AG04450 (cell line): ENCODE measurements at regions not wholly inside any gene's neighbourhood (a gene's known extent, or its start where the extent isn't known, plus 50 kb on each side); places are given as distances from the start of the nearest gene placed in this dataset.

Experiments used
- CTCF ChIA-PET: fragments of 300-600, 350-600 bp; formaldehyde crosslinking; extraction: SDS; loops from one replicate; lab custom pipeline; 2022; ENCODE audit warnings: antibody characterized with exemption, inconsistent platforms; lab: Charles Lee
- POLR2A ChIA-PET: fragments of 350-600 bp; formaldehyde crosslinking; extraction: SDS; loops from one replicate; lab custom pipeline; 2021; ENCODE audit warnings: antibody characterized with exemption, inconsistent platforms; lab: Yijun Ruan, JAX
- DNase-seq: peaks from one replicate; pipeline ENCODE4 v3.0.0-alpha.2; 2011; ENCODE audit warnings: low read depth, low spot score
- H3K27ac ChIP-seq: one replicate; pipeline ENCODE4 v1.5.1; 2012; ENCODE audit warnings: low read depth, low read length, control low read depth
- H3K27me3 ChIP-seq: one replicate; pipeline ENCODE4 v1.6.0; 2012; ENCODE audit warnings: low read length; ENCODE audit not compliant: control insufficient read depth, insufficient read depth
- H3K4me3 ChIP-seq: 2 replicates; pipeline ENCODE4 v1.5.1; 2011; ENCODE audit warnings: mild to moderate bottlenecking, low read depth, low read length, control low read depth
- H3K9me3 ChIP-seq: 2 replicates; pipeline ENCODE4 v1.5.1; 2012; ENCODE audit warnings: low read length; ENCODE audit not compliant: control insufficient read depth, insufficient read depth
- TF ChIP-seq, protein P1 (sequence below): IDR thresholded peaks from 2 replicates; pipeline ENCODE4 v1.5.1; 2011; ENCODE audit warnings: low read depth, low read length, control low read depth, inconsistent platforms

GRCh38 chr6:88535306-88535705, 369.2 kb upstream of the CNR1 start:
- POLR2A ChIA-PET: no interaction called here
- no peaks in the 10 kb centered on the region for H3K9me3 ChIP-seq

GRCh38 chr6:88532241-88532860, 366.2 kb upstream of the CNR1 start:
- Histone ChIP-seq H3K27me3 (no peaks in the 10 kb centered on the region), H3K27ac (no peak overlapping the region), H3K4me3 (no peak overlapping the region), H3K9me3 (no peaks in the 10 kb centered on the region)
- ChIA-PET POLR2A (no interaction called here), CTCF (no interaction called here)
- DNase-seq: no peak
- TF ChIP-seq, protein P1, sequence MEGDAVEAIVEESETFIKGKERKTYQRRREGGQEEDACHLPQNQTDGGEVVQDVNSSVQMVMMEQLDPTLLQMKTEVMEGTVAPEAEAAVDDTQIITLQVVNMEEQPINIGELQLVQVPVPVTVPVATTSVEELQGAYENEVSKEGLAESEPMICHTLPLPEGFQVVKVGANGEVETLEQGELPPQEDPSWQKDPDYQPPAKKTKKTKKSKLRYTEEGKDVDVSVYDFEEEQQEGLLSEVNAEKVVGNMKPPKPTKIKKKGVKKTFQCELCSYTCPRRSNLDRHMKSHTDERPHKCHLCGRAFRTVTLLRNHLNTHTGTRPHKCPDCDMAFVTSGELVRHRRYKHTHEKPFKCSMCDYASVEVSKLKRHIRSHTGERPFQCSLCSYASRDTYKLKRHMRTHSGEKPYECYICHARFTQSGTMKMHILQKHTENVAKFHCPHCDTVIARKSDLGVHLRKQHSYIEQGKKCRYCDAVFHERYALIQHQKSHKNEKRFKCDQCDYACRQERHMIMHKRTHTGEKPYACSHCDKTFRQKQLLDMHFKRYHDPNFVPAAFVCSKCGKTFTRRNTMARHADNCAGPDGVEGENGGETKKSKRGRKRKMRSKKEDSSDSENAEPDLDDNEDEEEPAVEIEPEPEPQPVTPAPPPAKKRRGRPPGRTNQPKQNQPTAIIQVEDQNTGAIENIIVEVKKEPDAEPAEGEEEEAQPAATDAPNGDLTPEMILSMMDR: no peak

More at GRCh38 chr6:88535306-88535705, 369.2 kb upstream of the CNR1 start:
- DNase-seq: no peak
- H3K27me3 ChIP-seq: no peaks in the 10 kb centered on the region
- no peak overlapping the region for H3K27ac ChIP-seq
- H3K4me3 ChIP-seq: no peak overlapping the region
- CTCF ChIA-PET: no interaction called here
- TF ChIP-seq, protein P1: no peak

DNA sequence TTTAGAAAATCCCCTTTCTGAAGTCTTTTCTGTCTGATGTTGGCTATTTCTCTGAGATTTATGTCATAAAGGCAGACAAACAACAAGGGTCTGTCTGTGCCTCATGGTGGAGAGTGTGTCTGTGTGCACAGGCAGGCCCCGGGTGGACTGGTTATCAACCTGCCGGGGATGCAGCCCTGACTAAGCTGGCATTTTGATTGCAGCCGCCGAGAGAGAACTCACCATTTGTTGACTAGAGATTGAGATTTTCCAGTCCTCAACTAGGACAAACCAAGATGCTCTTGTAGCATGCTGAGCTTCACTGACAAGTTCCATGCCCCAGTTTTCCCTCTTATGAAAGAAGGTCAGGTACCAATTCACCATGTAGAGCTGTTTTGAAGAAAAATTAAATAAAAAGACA, 363.6 kb upstream of the CNR1 start:
- ChIA-PET POLR2A (no interaction called here), CTCF (no interaction called here)
- DNase-seq: no peak

GRCh38 chr6:88520445-88520844, 354.3 kb upstream of the CNR1 start:
- POLR2A ChIA-PET: no interaction called here
- Histone ChIP-seq H3K27ac (no peak overlapping the region), H3K4me3 (no peak overlapping the region), H3K27me3 (no peaks in the 10 kb centered on the region), H3K9me3 (no peaks in the 10 kb centered on the region)
- CTCF ChIA-PET: no interaction called here
- TF ChIP-seq, protein P1: no peak
- DNase-seq: no peak

More for the DNA sequence above, 363.6 kb upstream of the CNR1 start:
- TF ChIP-seq, protein P1: no peak
- no peaks in the 10 kb centered on the region for H3K27me3 ChIP-seq
- no peak overlapping the region for H3K4me3 ChIP-seq
- H3K9me3 ChIP-seq: no peaks in the 10 kb centered on the region
- no peak overlapping the region for H3K27ac ChIP-seq

- Histone ChIP-seq H3K4me3 (no peak overlapping the region), H3K9me3 (no peaks in the 10 kb centered on the region), H3K27me3 (no peaks in the 10 kb centered on the region), H3K27ac (no peak overlapping the region)
- POLR2A ChIA-PET: no interaction called here
- TF ChIP-seq, protein P1: no peak
- CTCF ChIA-PET: no interaction called here
- no peak for DNase-seq
These were observed 353.8 kb upstream of the CNR1 start for GRCh38 chr6:88520017-88520338.
